HG02623 (cell line): ENCODE measurements at regions not wholly inside any gene's neighbourhood (a gene's known extent, or its start where the extent isn't known, plus 50 kb on each side); places are given as distances from the start of the nearest gene placed in this dataset.

Experiments
- ATAC-seq: cut with Tn5 transposase; IDR thresholded peaks from one replicate; pipeline ENCODE4 v1.9.1; 2021; ENCODE audit warnings: moderate library complexity; ENCODE audit not compliant: unreplicated experiment

DNA sequence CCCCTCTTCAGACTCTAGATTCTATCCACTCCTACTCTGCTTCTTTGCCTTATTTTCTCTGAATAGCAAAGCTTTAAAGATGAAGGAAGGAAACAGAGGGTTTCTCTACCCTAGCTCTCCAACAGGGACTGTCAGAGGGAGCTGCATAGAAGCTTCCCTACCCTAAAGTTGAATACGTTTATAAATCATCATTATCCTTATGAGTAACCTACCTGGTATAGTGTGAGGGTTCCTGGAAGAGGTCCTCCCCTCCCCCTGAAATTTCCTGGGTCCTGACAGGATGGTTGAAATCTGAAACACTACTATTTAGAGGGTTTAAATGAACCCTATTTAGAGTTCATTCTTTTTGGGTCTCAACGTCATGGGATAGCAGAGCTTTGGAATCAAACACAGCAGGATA lies 187.0 kb upstream of the RBPJ start:
- no peak for ATAC-seq

DNA sequence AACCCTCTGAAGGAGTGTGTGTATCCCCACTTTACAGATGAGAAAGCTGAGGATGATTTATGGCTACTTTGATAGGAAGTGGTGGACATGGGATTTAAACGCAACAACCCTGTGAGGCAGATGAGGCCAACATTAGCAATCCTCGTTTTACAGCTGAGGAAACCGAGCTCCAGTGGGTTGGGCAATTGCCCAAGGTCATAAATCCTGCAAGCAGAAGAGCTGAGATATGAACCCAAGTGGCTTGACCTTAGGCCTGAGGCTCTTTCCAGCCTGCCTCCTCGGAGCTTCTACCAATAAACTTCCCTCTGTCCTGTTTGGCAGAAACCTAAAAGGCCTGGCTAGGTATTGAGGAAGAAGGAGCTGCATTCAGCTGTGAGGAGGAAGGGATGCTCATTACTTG lies 185.5 kb upstream of the RBPJ start:
- no peak for ATAC-seq

DNA sequence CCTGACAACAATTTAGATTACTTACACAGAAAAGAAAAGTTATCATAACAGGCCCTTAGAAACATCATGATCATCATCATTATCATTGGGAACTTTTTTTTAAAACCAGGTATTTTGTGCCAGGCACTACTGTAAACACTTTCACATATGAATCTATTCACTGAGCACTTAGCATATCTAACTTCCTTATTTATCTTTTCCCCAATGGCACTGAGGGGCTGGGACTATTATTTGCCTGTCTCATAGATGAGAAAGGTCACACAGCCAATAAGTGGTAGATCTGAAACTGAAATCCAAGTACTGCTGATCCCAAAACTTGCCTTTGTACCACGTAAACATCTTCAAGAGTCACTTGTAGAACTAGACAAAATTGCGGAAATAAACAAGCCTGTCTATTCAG lies 184.2 kb upstream of the RBPJ start:
- ATAC-seq, result no peak

DNA sequence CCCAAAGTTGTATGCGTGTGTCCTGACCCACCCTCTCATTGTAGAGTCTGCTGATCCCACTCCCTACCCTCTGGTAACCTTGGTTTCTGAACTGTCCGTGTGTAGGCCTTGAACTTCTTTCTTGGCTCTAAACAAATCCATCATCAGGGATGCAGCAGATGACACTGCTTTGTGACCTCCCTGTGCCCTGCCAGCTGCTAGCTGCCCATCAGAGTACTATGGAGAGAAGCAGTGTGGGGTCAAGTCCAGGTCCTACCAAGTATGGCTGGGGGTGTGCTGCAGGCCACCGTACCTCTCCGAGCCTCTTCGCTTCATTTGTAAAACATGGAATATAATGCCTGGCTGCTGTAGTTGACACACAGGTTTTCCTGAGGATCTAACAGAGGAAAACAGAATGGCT lies 183.5 kb upstream of the RBPJ start:
- ATAC-seq, result no peak

DNA sequence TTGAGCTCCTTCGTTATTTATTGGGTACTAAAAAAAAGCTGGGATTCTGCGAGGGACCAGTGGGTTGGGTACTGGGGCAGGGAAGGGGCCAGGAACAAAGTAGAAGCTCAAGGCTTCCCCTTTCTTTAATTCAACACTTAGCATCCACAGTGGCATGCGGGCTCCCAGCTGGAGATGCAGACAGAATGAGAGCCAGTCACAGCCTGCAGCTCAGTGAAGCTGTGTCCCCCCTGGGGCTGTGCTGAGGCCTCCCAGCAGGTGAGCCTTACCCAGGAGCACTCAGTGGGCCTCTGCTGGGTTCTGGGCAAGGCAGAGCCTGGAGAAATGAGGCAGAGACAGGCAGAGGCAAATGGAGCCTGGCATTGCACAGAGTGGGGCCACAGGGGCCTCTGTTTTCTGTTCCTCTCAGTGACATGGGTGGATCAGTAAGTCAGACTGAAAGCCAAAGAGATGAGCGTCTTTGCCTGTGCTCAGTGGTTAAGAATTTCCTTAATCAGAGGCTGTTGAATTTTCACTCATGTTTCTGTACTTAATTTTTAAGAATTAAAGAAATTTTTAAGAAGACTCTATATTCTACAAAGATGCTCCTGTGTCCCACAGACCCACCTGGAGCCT lies 181.4 kb upstream of the RBPJ start:
- no peak for ATAC-seq

DNA sequence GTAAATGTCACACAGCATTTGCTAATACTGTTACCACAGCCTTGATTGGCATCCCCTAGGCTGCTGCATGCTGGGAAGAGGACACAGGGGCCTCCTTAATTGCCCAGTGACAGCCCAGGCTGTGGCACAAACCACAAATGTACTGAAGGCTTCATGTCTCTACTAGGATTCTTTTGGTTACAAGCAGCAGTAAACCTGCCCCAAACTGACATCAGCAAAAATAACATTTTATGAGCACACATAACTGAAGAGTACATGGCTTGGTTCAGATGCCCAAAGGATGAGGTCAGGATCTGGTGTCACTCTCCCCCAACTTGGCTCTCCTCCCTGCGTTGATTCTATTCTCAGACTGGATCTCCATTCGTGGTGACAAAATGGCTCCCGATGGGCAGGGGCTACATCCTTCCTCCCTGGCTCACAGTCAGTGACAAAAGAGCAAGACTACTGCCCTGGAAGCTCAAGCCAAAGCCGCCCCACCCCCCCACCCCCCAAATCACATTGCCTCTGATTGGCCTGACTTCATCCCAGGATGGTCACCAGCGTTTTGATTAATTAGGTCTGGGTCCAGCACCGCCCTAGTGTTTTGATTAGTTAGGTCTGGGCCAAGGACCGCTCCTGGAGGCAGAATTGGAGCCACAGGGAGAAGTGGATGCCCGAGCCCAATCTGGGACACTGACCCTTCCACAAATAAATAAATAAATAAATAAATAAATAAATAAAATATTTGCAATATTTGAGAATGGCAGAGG lies 180.5 kb upstream of the RBPJ start:
- ATAC-seq, result no peak

DNA sequence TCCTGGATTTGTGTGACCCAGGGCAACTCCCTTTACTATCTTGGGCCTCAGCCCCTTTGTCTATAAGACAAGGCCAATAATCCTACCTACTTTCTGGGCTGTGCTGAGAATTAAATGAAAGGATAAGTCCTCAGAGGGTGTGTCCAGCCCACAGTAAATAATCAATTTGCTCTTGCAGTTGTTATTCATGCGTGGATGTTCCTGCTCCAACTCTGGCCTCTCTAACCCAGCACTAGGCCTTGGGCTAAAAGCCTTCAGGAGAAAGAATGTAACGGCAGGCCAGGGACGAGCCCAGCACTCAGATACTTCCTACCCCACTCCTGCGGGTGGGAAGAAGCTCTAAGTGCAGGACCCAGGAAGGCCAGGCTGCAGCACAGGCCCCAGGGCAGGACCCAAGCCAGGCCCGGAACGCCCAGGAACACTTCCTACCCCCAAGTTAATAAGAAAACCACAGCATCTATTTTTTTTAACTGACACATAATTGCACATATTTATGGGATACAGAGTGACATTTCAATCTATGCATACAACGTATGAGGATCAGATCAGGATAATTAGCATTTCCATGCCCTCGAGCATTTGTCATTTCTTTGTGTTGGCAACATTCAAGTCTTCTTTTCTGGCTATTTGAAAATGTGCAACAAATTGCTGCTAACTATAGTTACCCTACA lies 179.6 kb upstream of the RBPJ start:
- no peak for ATAC-seq

DNA sequence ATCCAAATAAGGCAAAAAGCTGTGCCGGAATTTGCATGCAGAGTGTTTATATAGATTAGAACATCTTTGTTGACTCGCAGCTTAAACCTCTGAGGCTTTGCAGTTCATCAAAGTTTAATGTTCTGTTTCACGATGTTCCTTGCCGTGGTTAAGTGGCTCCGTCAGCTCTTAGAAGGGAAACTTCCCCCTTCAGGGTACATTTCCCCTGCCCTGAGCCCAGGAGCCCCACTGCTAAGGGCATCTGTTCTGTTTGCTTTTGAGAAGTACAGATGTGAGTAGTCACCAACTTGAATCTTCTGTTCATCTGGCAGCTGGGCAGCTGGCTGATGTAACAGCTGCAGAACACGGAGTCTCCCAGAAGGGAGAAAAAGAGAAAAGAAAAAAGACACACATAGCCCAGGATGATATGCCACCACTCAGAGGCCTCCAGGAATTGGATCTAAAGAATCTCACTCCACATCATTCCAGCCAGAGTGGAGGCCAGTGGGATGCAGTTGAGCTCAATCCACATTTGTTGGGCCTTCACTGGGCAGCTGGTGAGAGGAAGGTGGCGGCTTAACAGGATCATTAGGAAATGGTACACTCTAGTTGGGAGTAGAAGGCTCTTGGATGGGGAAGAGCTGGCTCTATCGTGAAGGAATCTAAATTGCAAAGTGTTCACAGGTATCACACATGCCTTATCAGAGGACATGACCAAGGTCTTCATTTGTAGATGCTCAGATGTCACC lies 178.7 kb upstream of the RBPJ start:
- no peak for ATAC-seq

DNA sequence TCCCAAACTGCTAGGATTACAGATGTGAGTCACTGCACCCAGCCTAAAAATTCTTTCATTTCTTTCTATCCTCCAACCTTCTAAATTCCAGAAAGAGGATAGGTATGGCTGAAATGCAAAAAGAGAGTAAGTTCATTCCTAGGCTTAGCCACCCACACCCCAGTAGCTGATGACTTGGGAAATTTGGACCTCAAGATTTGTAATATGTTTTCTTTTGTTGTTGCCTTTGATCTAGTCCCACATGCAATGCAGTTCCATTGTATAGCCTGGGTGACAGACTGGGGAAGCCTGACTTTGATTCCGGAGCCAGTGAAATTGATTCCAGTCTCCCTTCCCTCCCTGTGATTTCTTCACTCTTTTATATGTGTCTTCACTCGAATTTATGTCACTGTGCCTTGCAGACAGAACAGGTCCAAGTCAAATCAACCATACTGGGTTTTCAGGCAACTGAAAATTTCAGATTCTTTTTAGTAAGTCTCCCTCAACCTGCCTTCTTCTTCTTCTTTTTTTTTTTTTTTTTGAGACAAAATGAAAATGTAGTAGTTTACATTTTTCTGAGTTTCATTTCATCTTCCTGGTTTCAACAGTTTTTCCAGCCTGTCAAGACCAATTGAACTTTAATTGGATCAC lies 176.2 kb upstream of the RBPJ start:
- ATAC-seq, result no peak

DNA sequence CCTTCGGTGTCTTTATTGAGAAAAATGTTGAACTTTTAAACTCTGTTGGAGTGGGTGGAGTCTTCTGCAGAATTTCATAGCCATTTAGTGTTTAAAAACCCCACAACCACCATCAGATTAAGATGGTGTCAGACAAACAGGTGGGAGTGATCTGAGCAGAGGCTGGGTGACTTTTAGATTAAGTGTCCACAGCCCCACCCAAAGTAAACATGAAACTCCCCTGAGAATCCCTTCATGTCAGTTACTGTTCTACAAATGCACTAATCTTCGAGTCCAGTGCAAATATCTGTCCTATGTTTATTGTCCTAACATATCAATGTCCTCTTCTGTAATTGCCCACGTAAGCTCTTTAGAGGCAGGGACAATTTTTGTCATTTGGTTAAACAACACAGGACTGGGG lies 175.6 kb upstream of the RBPJ start:
- no peak for ATAC-seq

DNA sequence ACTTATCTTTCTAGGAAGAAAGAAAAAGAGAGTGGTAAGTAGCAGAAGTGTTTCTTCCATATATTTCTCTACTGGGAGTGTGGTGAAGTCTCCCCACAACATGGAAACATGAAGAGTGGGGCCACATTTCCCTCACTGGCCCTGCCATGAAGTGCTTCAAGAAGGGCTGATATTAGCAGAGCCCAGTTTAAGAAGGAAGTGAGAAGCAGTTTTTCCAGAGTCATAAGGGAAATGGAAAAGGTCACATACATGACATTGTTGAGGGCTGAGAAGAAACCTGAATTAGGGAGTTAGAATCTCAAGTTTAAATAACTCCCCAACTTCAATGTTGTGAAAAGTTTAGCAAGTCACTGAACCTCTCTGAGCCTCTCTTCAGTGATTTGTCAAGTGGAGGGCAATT lies 171.9 kb upstream of the RBPJ start:
- ATAC-seq, result no peak

DNA sequence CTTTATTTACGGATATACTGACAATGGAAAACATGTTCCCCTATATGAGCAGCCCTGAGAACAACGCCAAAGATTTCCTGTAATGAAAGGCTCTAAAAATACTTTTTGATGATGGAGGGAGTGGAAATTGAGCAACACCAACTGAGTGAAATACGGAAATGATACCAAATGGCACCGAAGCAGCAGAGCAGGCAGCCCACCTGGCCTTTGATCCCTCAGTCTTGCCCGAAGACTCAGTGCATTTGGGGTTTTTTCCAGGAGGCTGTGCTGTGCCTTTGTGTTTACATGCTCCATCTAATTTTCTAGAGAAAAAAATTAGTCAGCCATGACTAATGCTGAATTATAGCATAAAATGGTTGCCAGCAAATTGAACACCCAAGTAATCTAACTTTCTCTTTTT lies 169.9 kb upstream of the RBPJ start:
- no peak for ATAC-seq

DNA sequence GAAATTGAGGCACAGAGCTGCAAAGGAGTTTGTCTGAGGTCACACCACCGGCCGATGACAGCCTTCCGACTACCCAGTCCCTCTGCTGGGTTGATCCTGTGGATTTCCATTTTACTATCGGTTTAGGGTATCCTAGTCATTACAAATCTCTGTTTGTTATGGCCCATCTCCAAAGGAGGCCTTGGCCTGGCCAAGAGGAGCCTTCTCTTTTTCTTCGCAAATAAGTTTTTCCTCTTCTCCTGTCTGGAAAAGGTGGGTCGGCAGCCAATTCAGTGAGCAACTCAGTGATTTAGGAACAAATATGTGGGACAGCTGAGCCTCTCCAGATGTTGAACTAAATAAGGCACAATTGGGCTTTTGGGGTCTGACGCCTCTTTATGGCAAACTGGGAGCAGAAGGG lies 169.2 kb upstream of the RBPJ start:
- no peak for ATAC-seq

DNA sequence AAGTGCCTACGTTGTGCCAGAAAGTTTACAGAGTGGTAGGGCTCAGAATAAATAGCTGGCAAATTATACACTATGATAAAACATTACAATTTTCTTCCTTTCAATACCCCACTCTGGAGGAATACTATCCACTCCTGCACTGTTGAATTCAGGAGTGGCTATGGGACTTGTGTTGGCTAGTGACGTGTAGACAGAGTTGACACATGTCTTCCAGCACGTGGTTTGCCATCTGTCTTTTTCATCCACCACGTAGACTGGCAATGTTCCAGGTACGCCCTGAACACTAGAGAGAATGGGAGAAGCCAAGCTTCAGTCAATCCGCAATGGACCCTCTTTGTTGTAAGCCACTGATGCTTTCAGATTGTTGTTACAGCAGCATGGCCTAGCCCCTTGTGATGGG lies 168.8 kb upstream of the RBPJ start:
- no peak for ATAC-seq

DNA sequence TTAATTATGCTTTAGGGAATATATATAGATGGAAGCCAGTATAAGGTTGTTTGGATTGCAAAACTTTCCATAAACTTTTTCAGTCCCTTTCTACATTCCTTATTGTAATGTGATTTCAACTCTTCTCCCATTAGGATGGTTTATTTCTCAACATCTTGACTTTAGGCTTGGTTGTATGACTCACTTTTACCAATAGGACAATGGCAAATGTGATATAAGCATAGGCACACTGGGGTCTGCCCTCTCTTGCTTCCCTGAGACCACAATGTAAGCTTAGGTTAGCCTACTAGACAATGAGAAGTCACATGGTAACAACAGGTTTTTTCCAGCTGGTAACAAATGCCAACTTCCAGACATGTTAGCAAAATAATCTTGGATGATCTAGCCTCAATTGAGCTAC lies 163.3 kb upstream of the RBPJ start:
- no peak for ATAC-seq

DNA sequence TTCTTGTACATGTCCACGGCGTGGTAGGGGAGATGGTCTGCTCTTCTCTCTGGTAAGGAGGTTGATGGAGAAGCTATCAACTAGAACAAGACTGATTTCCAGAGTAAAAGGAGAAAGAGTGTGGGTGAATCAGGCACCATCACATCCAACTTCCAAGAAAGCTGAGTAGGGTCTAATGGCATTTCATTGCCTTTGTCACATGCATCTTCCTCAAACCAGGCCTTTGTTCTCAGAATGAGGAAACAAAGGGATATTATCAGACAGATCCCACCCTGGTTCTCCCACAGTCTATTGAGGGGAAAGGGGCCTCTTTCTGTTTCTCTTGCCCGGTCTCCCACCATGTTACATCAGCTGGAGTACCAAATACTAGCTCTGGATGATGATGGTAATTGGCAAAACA lies 160.2 kb upstream of the RBPJ start:
- no peak for ATAC-seq

DNA sequence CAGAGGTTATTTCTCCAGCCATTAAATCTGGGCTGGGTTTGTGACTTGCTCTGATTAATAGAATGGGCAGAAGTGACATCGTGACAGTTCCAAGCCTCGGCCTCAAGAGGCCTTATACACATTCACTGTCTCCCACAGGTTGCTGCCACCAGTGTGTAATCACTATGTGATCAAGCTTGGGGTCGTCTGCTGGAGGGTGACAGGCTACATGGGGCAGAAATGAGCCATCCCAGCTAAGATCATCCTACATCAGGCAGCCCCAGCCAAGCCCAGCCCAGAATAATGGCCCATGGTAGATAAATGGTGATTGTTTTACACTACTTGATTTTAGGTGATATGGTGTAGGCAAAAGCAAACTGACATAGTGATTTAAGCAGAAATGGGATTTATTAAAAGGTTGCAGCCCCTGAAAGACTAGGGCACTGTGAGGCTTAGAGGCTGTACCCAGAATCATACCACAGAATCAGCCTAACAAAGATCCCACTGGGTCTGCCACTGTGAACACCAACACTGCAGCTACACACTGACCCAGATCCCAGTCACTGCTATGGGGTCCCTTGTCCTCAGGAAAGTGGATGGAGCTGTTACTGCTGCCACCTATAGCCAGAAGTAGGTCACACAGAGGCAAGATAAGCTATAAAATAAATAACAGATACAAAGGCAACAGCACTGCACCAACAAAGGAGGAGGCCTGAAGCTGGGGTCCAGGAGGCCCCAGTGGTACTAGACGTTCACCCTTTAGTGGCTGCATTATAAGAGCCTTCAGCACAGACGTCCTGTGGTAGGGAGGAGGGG lies 159.6 kb upstream of the RBPJ start:
- ATAC-seq, result no peak

DNA sequence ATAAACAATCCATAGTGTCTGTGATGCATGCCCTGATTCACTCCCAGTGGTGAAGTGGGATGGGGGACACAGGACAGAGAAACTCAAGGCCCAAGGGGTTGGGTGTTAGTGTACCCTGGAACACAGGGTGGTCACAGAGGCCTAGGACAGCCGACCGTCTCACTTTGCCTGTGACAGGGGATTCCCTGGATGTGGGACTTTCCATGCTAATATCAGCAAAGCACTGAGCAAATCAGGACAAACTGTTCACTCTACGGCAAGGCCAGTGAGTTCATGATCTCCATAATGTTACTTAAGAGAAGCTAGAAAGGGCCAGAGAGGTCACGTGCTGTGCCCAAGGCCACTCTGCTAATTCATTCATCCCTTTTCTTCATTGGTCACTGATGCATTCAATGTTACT lies 158.7 kb upstream of the RBPJ start:
- no peak for ATAC-seq

DNA sequence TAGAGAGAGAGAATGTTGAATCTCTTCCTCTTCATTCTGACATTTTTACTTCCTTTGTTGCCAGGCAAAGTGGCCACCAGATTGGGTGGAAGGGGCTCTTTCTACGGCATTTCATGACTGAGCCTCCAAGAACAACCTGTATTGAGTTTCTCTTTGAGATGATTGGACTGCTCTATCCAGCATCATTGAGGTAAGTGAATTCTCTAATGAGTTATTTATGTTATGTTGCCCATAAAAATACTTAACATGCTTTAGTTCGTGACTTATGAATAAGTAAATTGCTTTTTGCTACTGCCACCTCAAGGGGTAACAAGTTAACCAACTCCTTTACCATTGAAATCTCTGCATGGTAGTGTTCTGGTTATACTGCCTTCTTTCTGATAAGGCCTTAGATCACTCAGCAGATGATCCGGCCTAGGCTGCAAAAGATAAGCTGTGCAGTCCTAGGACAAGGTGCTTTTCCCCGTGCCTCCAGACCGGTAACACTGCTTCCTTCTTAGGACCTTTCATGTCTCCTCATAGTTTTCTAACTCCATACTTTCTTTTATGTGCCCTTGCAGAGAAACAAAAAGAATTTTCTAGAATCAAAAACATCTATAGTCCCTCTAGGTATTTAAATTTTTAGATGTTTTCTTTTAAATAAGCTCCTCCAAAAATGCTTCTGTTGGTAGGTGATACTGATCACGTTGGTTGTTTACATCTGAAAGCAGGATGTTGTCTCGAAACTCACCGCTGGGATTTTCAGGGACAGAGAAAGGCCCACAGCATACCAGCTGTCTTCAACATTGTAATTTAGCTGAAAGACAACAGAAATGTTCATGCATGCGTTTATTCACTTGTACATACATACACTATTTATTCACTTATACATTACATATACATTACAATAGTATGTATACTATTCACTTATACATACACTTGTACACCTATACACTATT lies 157.1 kb upstream of the RBPJ start:
- ATAC-seq, result no peak
